Activated T-cell treated with anti-CD3 and anti-CD28 coated beads, Interleukin-2, amount 50 U/mL, for 48 hours (primary cell): ENCODE measurements at regions not wholly inside any gene's neighbourhood (a gene's known extent, or its start where the extent isn't known, plus 50 kb on each side); places are given as distances from the start of the nearest gene placed in this dataset.

Experiments used
- DNase-seq, 2 experiments: peaks; one replicate each; pipeline ENCODE4 v3.0.0-alpha.2; 2020

DNA sequence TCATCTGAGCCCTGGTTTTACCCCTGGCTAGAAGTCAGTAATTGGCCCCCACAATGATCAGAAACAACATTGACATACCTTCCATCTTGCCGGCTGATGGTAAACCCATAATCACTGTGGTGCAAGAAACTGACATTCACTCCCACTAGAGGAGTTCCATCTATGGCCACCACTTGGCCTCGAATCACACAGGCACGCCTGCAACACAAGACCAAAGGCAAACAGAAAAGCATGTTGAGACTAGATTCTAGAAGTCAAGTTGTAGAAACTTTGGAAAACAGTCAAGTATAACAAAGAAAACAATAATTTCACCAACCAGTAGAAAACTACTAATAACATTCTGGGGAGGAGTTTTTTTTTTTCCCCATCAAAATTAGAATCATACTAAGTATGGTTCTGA, 183.4 kb downstream of the SH2D1A start:
- no peak for DNase-seq

DNA sequence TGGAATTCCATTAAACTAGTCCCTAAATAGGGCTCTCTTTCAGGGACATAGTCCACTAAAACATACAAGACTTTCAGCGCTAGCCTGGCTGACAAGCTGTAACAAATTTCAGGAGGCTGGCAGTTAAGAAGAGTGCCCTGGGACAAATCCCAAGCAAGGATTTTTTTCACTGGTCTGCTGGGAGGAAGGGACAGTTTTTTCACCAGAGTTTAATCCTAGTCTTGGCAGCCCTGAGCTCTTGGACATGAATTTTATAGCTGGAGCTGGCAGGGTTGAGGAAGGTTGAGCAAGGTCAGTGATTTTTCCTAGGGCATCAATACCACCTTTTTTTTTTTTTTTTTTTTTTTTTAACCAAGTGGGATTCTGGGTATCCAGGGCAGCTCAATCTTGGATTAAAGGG, 184.4 kb downstream of the SH2D1A start:
- DNase-seq: no peak

DNA sequence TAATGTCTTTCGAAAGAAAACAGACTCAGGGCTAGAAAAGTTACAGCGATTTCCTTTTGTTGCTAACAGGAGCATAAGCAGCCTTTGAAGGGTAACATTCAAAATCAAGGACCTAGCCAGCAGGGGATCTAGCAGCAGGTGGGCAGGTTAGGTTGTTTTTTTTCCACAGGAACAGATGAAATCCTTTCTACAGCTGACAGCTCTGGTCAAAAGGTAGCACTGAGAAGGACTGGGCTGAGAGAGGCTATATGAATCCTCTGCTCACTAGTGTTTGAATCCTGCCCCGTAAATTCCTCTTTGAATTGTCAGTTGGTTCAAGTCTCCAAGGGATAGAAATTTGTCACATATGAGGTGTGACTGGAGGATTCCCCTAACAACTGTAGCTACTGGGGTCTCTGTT, 188.2 kb downstream of the SH2D1A start:
- no peak for DNase-seq

DNA sequence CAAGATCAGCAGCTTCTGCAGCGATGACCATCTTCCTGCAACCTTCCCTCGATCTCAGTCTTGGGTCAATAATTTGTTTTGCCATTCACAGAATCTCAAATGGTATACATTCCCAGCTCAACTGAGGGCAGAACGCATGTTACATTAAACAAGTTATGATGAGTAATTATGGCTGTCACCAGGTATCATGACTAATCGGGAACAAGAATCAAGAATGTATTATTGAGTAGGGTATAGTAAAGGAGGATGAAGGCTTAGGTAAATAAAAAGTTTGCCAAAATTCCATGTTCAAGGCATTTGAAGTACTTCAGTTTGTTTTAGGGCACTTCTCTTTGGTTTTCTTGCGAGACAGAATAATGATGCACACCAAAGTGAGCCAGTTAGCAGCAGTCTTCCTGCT, 194.1 kb downstream of the SH2D1A start:
- no peak for DNase-seq

DNA sequence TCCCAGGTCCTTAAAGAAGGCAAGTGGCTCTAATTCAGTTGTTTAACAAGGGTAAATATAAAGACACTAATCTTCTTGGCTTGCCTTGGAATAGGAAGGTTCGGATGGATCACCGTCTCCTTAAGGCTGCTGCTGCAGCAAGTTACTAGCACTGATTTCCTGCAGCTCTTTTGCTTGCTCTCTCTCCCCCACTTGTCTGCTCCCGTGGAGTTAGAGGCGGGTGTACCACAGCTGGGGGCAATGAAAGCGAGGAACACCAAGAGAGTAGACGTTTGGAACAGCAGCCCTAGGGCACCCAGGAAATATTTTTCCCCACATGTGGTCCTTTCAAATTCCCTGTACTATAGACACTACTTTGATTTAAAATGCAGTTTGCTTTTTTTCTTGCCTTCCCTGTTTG, 202.2 kb downstream of the SH2D1A start:
- no peak for DNase-seq

DNA sequence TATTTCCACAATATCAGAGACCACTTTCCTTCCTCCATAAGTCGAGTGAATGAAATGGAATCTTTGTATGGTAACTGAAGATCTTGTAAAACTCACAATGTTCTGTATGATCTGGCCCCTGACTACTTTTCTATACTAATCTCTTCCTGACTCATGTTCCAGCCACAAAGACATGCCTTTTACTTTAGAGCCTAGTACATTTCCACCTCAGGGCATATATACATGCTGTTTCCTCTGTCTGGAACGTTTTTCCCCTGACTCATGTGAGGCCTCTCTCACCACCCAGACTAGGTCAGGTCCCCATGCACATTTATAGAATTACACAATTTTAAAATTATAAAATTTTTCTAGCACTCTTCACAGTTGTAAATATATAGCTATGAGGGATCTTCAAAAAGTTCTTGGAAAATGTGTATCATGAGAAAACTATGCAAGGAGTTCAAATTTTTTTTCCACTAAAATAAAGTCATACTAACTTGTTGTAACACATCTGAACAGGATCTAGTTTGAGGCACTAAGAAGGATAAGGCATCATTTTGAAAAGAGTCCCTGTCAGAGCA, 208.8 kb downstream of the SH2D1A start:
- no peak for DNase-seq

DNA sequence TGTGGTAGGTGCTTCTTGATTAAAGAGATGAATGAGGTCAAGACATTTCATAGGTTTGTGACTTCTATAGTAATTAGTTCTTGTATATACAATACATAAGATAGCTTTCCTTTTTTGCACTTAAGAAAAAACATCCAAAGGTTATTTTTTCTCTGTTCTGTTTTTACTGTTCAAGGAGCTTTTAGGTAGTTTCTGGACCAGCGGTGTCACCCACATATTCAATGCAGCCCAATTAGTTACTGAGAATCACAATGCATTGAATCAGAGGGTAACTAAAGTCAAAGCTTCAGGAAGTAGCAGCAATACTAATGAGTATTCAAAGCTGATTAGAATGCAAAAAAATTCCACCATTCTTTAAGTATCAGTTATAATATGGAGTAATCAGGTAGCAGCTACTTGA, 211.6 kb downstream of the SH2D1A start:
- DNase-seq: no peak

DNA sequence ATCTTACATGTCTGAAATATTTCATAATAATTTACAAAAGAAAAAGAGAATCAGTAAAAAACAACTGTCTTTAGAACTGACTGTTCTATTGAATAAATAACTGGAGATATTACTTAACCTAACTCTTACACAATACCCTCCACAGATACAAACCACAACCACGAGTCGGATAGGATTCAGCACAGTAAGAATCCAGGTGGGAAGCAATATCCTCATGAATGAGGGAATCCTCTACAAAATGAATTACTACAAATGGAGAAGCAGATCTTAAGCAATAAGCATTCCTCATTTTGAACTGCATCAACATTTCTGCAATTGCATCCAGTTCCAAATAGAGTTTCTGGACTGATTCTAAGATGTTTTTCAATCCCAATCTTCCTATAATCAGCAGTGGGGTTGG, 227.1 kb downstream of the SH2D1A start:
- DNase-seq: no peak

DNA sequence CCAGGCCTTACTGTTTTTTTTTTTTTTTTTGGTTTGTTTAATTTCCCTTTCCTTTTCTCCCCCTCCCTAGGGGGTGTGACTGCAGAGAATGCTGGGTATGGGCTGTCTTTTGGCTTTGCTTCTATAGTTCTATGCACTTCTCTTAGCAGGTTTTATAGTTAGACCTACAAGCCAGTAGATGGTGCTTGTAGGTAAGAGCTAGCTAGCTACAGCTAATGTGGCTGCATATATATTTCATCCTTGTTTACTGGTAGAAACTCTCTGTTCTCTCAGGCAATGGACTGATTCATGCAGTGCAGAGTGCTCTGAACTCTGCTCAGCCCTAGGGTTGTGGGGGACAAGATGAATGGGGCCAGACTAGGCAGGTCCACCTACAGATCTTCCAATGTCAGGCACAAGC, 246.4 kb downstream of the SH2D1A start:
- no peak for DNase-seq

DNA sequence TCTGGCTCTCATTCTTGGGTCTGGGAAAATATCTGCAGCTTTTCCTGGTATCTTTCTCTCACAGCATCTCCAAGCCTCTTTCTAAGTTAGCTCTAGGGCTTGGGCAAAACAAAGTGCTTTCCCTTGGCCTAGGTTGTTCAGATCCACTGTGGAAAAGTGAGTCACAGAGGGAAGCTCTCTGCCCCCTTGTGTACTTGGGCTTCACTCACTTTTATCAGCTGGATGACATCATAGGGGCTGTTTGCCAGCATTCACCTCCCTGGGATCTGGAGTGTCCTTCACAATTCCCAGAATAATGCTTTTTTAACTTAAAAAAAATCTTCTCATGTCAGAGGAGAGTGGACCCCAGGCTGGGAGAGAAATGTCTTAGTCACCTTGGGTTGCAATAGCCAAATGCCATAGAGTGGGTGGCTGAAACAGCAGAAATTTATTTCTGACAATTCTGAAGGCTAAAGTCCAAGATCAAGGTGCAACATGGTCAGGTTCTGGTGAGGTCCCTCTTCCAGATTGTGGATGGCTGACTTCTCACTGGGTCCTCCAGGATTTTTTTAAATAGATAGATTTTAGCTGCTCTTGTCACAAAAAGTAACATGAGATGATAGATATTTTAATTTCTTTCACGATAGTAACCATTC, 247.8 kb downstream of the SH2D1A start:
- no peak for DNase-seq

DNA sequence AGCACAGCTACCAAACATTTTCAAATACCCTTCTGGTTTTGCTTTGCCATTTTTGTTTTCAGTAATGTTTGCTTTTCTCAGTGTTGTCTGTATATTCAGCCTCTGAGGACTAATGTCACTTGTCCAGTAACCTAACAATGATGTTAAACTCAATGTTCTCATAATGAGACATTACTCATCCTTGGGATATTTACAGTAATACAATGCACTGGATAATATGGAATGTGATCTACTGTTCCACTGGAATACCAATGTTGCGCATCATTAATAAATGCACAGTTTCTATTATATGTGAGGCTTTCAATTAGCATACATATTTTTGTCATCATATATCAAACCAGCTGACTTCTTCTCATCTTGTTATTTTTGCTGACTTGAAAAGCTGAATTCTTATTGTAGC, 259.1 kb downstream of the SH2D1A start:
- DNase-seq: no peak

DNA sequence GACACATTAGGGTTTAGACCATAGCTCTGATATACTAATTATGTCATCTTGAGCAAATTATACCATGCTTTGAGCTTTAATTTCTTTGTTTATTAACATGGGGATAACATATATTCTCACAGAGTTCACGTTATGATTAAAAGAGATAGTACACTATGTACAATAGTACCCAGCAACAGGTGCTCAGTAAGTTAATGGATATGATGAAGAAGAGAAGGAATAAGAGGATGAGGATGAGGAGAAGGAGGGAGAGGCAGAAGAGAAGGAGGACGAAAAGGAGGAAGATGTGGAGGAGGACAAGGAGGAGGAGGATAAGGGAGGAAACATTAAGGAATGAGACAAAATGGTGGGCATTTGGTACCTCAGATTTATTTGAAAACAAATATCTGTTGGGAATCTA, 260.4 kb downstream of the SH2D1A start:
- DNase-seq: no peak

DNA sequence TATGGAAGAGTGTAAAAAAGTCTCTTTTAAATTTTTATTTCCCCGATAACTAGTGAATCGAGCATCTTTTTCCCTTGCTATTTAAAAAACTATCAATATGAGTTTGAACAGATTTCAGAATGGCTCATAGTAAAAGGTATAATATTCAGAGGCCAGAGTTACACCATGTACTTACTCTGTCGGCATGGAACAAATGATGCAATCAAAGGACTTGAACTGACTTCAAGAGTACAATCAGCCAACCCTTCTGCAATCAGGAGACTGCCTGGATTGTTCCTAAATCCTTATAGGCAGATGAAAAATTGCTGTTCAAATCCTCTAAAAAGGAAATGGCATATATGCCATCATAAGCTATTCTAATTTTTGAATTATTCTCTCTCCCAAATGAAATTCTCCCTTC, 273.3 kb downstream of the SH2D1A start:
- no peak for DNase-seq

DNA sequence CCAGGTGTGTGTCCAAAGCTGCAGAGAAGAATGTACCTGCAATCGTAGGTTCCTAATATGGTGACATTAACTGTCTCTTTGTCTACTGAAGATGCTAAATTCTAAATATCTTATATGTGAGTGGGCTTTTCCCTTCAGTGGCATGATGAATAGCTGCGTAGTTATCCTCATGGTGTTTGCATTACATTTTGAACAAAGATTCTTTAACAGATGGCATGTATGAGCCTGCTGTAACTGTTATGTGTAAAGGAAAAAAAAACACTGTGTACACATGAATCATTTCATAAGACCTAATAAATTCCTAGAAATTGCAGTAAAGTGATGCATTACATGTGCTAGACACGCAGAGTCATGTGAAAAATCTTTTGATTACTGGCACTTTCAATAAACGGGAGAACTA, 288.0 kb downstream of the SH2D1A start:
- DNase-seq: no peak

DNA sequence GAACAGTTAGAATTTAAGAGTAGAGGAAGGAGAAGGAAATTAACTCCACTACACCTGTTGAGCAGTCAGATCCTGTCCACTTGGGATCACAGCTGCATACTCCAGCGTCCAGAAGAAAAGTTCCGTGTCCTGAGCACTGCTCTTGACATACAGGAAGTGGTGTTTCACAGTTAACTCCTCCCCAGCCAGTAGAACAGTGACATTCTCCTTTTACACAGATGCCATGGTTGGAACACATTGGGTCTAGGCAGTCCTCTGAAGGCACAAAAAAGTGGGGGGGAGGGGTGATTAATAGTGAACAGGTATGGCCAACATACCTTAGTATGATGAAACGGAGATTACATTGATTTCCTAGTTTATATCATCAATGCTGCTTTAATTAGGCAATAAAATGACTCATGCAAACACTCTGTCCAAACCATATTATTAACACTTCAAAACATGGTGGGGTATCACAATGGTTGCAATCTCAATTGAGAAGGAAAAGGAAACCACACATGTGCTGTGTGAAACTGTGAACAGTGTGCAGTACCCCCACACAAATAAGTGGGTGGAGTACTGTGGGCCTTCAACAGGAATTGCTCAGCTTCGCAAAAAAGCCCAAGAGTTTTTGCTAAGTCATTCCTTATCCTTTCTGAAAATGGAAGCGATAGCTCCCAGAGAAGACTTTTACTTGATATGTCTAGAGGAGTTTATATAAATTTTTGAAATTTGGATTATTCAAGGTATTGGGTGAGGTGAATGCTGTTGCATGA, 295.6 kb downstream of the SH2D1A start:
- DNase-seq: no peak

DNA sequence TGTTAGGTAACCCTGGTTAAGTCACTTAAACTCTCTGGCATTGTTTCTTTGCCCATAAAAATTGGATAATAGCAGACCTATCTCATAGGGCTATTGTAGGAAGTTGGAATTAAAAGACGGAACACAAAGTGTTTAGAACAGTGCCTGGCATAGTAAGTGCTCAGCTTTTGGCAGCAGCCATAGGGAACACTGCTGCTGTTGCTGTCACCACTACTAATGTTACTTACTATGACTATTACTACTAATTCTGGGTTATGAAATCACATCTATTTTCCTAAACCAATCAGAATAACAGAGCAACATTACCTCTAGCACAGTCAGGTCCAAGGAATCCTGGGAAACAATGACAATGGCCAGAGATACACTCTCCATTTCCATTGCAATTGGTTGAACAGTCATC, 300.0 kb downstream of the SH2D1A start:
- no peak for DNase-seq

DNA sequence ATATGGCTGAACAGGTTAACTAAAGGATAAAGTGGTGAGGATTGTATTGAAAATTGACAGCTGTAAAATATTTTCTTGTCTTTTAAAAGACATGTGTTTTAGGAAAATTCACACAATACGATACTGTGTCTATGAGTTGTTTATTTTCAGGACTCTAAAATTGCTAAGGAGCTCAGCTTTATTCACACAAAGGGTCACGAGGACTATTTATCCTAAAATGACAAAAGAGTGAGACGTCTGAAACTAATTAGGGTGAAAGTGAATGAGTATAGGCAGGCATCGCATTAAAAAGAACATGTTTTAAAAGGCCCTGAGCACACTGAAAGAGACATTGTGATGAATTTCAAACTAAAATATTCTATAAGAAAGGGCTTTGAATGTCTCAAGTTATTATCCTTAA, 304.7 kb downstream of the SH2D1A start:
- no peak for DNase-seq

DNA sequence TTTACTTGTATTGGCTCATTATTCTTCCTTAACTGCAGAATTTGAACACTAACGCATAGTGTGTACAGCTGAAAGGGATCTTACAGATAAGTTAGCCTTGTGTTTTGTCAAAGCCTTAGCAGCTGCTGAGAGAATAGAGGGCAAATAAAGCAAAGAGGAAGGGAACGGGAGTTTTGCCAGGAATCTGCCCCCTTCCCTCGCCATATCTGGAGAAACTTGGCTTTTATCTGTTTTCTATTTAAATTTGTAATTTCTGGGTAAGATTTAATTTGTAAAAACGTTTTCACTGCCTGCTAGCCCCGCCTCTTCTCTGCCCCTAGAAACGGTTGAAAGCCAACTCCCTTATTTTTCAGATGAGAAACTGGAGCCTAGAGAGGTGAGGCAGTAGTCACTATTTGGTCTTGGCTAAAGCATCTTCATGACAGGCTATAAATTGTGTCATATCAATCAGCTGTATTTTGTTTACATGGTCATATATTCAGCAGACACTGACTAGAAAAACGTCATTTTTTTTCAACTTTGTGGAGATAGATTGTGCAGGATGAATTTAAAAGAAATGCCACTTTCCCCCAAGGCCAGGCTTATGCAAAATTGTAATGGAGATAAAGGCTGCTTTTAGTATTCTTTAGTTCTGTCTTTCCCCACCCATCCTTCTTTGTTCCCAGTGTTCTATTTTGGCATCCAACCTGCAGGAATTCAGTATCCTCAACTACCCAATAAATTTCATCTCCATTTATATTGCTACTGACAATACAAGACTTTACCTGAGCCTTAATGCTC, 319.4 kb downstream of the SH2D1A start:
- DNase-seq: no peak

DNA sequence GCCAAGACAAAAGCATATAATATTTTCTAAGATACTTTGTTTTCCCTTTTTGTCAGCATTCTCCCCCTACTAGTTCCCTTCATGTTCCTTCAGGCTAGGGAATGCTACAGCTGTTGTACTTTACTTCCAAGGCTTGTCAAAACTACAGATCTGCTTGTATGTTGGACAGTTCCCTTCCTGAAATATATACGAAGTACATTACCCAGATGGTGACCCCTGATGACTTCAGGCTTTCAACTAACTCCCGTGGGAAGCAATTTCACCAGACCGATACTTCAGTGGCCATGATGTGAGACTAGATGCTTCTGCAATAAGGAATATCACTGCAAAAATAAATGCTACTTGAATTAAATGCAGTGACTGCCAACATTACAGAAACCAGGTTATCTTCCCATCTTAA, 332.8 kb downstream of the SH2D1A start:
- DNase-seq: no peak

DNA sequence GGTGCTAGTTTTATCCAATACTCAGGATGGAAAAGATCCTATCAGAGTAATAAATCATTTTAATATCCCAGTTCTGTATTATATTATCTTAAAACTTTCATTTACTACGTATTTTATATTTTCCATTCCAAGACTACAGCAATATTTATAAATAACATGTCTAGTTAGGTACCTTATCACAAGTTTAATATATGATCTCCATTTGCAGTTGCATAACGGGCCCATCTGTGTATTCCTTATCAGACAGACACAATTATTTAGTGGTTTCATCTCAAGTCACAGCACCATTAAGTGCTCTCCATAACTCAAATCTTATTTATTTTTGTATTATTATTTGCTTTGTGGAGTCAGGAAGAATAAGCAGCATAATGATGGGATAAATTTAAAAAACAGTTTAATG, 333.9 kb downstream of the SH2D1A start:
- no peak for DNase-seq

DNA sequence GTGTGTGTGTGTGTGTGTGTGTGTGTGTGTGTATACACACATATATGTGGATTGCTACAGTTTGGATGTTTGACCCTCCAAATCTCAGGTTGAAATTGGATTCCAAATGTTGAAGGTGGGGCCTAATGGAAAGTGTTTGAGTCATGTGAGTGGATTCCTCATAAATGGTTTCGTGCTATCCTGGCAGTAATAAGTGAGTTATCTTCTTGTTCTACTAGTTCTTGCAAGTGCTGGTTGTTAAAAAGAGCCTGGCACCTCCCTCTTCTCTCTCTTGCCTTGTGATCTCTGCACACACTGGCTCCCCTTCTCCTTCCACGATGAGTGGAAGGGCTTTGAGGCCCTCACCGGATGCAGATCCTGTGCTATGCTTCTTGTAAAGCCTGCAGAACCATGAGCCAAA, 344.1 kb downstream of the SH2D1A start:
- no peak for DNase-seq

DNA sequence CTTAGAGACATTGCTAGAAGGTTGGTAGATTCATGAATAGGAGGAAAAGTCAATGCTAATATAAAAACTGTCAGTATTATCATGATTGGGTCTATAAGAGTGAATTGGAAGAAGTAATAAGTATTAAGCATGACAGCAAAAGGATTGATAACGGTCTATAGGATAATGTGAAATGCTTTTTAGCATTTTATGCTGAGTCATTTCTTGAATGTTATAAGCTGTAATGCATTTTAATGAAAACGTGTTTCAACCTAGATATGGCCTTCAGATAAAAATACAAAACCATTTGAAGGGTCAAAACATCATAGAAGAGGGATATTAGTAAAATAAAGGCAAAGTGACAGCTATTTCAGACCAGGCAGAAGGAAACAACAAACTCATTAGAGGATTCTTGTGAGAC, 353.5 kb downstream of the SH2D1A start:
- DNase-seq: no peak

DNA sequence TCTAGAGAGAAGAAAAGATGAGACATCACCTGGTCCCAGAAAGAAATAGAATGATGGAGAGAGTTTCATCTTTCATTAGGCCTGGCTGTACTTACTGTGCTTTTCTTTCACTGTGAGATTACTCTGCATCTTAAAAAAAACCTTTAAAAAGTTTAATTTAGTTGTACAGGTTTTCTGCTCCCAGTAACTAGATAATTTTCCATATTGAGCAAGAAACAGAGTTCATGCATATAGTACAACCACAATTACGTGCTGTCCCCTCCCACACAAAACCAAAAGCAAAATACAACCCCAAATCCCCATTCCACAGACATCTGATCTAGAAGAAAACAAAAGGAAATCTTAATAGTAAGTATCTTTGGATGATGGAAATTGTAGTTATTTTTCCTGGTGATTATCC, 371.2 kb downstream of the SH2D1A start:
- DNase-seq: no peak

DNA sequence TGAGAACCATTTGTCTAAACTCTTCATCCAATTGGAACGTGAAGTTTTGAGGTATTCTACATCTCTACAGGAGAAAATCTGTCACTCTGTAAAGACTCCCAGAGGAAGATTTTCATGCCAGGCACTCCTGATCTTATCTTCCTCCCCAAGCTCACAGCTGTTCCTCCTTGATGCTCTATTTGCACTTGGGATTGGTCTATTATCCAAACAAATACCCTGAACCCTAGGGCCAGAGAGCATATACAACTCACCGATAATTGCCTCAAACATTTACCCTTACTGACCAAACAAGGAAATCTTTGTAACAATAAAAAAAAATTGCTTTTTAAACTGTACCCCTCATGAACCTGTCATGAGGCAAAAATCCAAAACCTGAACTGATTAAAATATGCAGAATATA, 372.7 kb downstream of the SH2D1A start:
- DNase-seq: no peak
